NCI-H2171 treated with DMSO at 0.1 percent for 48 hours (cell line): ENCODE measurements at regions not wholly inside any gene's neighbourhood (a gene's known extent, or its start where the extent isn't known, plus 50 kb on each side); places are given as distances from the start of the nearest gene placed in this dataset.
"Not testable (repeated sequence)": the region's sequence is repeated elsewhere in the genome, so short reads cannot be mapped to it uniquely, and the experiment has no call there.

ENCODE experiments used
- DNase-seq: peaks from one replicate; lab custom pipeline; 2025; lab: John Stamatoyannopoulos, UW

DNA sequence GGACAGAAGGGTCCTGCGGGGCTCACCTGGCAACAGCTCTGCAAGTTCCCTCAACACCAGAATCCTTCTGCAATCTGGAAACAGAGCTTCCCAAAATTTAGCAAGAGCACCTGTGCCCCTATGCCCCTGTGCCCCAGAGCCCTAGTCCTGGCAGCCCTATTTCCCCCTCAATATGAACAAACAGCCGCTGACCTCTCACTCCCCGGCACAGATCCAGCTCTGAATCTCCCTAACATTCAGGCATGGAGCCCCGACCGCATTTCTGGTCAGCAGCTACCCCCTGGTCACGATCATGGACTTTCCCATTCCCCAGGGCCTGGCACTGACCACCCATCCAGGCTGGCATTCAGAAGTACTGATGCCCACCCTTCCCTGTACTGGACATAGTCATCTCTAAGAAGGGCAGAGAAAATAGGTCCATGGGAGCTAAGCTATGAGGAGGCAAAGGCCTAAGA is 110.8 kb upstream of the SMURF2 start:
- DNase-seq, result no peak

DNA sequence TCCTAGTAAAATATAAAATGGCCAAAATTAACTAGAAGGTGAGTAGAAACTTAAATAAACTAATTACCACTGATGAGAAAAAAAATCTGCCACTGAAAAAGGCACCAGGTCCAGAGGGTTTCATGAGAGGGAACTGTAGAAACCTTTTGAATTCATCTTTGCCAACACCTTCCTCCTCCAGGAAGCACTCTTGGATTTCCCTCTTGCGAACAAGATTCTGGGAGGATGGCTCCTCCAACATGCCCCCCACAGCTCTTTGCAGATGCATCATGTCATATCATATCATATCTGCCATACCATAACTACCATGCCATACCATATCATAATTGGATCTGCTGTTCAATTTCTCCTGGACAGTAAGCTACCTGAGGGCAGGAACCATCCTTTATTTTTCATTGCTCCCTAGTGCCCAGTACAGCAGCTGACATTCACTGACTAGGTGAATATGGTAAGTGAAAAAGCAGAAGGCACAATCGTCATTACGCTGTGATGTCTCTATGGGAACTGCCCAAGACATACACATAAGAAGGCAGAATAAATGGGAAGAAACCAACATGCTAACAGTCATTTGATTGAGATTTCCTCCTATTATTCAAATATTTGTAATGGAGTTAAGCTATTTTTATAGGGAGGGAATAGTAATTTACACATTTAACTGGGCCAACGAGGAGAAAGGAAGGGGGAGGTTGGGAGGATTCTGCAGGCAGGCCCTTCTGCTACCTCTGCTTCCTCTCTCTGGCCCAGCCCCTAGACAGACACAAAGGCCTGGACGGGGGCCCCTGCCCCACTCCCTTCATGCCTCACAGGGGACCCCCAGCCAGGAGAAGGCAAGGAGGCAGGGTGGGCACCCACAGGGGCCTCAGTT is 110.1 kb upstream of the SMURF2 start:
- DNase-seq, result no peak

DNA sequence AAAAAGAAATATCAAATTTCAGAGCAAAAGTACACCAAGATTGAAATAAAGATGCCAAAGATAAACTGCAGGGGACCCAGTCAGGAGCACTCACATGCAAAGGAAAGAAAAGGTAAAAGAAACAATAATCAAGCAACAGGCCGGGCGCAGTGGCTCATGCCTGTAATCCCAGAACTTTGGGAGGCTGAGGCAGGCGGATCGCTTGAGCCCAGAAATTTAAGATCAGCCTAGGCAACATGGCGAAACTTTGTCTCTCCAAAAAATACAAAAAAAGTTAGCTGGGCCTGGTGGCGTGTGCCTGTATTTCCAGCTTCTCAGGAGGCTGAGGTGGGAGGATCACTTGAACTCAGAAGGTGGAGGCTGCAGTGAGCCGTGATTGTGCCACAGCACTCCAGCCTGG is 107.6 kb upstream of the SMURF2 start:
- DNase-seq, result no peak

DNA sequence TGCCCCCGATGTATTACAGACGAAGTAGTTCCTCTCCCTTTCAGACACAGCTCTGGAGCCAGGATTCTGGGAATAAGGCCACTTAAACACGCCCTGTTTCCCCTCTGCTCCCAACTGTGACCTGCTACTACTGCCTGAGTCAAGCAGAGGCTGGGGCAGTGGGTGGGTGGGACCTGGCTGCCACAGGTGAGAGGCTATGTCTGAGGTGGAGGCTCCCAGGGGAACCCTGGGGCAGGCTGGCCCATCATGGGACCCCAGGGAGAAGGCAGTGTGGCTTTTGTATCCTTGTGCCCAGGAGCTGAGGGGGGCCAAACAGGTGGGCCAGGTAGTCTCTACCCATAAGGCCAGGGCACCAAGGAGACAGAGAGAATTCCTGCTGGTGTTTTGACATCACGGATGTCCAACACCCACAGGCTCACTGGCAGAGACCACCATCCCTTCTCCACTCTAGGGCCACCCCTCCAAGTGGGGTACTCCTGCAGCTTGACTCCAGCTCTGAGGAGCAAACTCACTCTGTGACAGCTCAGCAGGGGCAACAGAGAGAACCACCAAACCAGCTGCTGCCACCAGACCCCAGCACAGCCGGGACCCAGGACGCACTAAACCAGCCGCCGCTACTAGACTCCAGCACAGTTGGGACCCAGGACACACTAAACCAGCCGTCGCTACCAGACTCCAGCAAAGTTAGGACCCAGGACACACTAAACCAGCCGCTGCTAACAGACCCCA is 105.3 kb upstream of the SMURF2 start:
- no peak for DNase-seq

DNA sequence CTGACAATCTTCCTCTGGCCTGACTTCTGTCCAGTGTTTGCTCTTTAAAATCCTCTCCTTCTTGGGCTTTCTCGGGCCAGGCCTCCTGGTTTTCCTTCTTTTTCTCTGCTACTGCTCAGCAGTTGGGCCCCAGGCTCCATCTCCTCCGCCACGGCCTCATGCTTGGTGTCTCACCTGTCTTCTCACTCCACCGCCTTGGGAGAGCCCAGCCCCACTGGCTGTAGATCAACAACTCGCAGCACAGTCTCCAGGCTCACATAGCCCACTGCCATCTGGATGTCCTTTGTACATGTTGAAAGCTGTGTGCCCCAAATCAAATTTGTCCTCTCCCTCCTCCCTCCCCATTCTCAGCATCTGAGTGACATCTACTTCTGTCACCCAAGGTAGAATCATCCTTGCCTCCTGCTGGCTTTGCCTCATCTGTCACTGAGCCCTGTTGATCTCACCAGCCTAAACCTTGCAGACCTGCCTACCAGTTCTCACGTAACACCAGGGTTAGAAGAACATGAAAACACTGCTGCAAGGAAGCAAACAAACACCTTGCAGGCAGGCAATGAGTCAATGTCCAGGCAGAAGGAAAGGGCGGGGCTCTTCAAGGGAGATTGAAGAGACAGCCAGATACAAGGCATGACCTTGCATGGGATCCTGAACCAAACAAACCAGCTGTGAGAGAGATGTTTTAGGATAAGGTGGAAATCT is 103.2 kb upstream of the SMURF2 start:
- DNase-seq, result peak; percentile 6

DNA sequence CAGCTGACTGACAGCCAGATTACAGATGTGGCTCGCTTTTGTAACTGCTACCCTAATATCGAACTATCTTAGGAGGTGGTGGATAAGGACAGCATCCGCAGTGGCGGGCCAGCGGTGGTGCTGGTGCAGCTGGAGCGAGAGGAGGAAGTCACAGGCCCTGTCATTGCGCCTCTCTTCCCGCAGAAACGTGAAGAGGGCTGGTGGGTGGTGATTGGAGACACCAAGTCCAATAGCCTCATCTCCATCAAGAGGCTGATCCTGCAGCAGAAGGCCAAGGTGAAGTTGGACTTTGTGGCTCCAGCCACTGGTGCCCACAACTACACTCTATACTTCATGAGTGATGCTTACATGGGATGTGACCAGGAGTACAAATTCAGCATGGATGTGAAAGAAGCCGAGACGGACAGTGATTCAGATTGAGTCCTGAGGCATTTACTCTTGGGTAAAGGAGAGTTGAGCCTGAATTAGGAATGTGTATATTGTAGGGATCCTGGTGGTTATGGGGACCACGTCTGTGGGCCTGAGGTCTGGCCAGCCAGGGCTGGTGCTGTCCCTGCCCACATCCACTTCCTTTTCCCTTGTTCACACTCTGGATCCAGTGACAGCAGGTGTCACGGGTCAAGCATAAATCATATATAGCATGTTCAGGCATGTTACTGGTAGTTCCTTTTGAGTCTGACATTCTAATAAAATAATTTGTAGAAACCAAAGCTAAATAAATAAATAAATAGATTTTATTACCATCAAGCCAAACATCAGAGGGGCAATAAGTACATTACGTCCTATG is 89.0 kb upstream of the SMURF2 start:
- DNase-seq, result no peak

DNA sequence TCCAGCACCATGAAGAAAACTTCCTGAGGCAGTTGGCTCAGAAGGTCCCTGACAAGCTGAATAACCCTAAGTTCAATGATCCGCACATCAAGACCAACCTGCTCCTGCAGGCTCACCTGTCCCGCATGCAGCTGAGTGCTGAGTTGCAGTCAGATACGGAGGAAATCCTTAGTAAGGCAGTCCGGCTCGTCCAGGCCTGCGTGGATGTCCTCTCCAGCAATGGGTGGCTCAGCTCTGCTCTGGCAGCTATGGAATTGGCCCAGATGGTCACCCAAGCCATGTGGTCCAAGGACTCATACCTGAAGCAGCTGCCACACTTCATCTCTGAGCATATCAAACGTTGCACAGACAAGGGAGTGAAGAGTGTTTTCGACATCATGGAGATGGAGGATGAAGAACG is 88.4 kb upstream of the SMURF2 start:
- no peak for DNase-seq

DNA sequence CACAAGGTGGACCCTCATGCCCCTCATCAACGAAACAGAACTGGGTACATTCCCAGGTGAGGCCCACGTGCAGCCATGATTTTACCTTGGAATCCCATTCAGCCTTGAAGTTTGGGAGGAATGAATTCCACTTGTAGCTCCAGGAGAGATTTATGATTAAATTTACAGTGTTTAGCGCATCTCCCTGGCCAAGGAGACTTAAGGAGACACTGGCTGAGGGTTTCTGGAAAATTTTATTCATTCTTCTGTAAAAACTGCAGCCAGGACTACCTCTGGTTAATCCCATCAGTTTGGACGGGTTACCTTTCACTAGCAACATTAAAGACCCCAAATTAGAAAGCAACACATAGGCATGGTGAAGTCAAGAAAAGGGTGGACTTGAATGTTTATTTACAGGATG is 87.2 kb upstream of the SMURF2 start:
- DNase-seq, result no peak

DNA sequence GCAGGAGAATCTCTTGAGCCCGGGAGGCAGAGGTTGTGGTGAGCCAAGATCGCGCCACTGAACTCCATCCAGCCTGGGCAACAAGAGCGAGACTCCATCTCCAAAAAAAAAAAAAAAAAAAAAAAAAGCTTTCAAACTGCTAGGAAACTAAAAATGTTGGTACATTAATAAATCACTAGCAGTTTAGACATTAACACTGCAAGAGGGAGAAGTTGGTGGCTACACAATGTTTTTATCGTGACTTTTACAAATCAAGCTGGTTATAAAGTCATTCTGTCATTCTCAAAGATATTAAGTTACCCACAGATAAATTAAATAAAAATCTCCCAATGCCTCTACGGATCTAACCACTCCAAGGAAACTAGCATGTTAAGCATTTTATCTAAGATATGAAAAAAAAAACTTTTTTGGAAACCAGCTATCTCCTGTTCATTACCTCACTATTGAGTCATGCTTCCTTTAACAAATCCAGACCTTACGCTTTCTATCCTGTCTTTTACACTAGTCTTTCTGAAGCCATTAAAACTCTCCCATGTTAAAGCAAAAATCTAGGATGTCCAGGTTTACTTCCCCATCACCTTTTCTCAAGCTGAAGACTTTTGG is 85.9 kb upstream of the SMURF2 start:
- no peak for DNase-seq

DNA sequence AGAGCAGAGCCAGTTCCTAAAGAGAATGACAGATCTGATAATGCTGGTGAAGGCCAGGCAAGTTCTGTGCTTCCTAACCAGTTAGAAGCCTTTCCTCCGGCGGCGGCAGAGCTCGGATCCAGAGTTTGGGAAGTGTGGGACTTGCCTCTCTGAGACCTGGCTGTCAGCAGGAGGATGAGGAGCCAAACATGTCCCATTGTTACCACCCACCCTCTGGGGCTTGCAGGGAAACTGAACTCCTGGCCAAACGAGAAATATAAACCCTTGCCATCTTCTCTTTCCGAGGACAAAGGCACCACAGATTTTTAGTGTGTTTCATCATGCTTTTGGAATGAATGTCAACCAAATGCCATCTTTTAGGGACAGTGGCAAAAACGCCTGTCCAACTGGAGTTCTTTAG is 80.2 kb upstream of the SMURF2 start:
- DNase-seq, result no peak

DNA sequence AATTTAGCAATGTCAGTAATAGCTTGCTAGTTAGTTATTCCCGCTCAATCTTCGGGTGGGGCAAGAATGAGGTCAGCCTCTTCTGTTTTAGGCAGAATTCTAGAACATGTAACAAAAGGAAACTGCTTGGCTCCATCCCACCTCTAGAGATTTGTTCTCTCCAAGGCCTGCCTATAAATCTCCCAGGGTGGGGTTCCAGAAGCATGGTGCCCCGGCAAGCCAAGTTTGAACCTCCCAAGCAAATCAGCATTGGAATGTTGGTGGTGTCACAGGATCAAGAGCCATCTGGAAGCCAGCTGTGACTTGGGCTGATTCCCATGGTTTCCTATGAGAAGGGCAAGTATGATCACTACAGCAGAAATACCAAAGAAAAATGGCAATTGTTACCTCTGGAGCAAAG is 79.8 kb upstream of the SMURF2 start:
- not testable (repeated sequence) for DNase-seq

DNA sequence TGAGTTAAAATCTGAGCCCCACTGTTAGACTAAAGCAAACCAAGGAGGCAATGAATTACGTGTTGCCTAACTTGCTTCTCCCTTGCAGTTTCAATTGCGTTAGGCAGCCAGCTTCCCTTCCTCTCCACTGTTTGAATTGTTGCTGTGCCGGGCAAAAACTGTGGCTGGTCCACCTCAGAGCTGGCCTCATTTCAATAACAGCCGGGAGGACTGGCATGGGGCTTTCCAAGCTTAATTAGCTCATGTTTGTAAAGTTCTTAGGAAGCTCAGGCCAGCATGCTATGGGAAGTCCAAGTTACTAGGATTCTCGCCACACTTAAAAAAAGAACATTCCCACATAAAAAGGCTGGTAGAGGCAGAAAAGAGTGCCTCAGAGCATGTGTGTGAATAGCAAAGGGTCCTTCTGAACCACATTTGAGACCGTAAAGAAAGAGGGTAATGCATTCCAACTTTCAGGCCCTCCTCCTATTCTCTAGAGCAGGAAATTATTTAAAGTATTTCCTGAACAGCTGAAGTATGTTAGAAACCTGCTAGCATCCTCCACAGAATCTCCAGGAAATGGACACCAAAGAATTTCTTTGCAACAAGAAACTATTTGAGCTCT is 79.0 kb upstream of the SMURF2 start:
- no peak for DNase-seq

DNA sequence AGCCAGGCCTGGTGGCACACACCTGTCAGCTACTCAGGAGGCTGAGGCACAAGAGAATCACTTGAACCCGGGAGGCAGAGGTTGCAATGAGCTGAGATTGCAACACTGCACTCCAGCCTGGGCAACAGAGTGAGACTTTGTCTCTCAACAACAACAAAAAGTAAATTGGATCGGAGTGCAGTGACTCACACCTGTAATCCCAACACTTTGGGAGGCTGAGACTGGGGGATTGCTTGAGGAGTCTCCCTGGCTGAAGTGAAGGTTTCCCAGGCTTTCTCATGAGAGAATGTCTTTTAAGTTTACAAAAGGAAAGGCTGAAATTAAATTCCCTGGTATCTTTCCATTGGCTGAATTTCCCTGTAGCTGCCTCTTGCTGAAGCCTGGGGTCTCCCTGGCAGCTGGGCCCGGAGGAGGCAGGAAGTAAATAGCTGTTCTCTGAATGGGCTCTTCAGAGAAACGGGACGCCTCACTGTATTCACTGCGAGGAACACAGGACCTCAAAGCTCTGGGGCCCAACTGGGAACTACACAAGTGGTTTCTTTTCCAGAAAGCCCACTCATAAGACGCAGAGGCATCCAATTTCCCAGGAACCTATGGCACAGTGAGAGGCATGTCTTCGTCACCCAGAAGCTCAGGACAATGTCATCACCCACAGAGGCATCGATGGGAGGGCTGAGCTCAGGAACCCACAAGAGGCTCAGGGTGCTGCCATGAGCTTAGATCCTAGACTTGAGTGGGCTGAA is 77.4 kb upstream of the SMURF2 start:
- no peak for DNase-seq

DNA sequence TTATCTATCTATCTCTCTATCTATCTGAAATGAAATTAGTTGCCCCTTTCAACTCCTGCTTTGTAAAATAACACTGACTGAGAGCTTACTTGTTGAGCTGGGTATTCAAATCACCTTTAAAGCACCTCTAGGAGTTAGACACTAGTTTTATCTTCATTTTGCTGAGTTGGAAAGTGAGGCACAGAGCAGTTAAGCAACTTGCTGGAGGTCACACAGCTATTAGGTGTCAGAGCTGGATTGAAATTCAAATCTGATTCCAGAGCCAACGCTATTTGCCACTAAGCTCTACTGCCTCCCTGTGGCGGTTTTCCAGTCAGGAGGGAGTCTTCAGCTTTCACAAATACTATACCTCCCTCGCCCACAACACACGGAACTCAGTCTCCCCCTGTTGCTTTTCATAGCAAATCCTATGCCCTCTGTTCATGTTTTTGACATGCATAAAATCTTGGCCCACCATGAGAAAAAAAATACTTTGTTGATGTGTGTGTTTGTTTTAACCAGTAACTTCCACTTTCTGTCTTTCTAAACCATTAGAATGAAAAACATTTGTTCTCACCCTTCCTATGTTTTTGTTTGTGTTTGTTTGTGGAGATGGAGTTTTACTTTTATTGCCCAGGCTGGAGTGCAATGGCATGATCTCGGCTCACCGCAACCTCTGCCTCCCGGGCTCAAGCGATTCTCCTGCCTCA is 74.8 kb upstream of the SMURF2 start:
- peak; percentile 23 for DNase-seq

DNA sequence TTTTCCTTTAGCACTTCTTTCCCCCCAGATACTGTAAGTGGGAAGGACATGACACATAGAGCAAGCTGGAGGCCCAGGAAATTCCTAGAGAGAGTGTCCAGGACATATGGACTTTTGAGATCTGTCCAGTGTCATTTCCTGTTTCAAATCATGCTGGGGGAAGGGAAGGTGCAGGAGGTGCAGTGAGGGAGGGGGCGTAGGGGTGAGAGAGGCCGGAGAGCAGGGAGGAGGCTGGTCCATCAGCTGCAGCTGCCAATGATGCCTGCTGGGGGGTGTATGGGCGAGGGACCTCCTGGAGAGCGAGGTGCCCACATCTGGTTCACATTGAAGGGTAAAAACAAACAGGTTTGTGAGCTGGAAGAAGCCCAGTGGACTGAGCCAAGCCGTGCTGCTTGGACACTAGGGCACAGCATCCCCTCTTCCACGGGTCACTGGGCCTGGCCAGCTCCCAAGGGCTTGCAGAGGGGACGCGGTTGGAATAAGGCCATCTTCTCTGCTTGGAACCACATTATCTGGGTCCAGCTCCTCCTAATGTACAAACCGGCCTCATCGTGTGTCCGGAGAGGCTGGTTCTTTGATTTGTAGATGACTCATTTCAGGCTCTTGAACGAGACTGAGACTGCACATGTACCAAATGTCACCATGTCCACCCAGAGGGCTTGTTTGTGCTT is 70.4 kb upstream of the SMURF2 start:
- DNase-seq, result no peak

DNA sequence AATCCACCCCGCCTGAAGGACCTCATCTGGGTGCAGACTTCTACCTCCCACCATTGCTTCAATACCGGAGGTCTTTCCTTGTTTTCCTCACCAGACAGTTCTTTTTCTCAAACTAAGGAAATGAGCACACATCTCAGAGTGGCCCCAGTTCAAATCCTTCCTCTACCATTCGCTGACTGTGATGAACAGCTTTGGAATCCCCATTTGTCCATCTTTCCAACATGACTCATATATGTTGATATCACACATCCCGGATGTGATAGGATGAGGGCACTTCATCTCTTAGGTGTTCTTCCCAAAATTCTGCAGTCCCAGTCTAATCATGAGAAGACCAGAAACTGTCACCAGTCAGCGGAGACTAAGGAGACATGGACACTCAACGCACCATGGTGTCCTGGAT is 67.9 kb upstream of the SMURF2 start:
- DNase-seq, result not testable (repeated sequence)

DNA sequence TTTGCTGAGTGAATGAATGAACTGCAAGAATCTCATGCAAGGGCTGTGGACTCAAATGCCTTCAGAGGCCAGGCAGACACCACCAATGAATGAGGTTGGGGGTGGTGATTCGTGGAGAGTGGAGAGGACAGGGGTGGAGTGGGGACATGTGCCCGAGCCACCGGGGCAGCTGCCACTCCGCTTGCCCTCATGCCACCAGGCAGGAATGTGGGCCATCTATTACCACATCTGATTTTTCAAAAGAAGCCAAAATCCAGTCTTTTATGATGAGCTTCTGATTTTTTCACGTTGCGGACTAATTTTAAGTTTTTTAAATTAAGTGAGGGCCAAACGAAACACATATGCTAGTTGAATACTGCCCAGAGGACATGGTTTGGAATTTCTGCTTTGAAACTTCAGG is 67.1 kb upstream of the SMURF2 start:
- no peak for DNase-seq

DNA sequence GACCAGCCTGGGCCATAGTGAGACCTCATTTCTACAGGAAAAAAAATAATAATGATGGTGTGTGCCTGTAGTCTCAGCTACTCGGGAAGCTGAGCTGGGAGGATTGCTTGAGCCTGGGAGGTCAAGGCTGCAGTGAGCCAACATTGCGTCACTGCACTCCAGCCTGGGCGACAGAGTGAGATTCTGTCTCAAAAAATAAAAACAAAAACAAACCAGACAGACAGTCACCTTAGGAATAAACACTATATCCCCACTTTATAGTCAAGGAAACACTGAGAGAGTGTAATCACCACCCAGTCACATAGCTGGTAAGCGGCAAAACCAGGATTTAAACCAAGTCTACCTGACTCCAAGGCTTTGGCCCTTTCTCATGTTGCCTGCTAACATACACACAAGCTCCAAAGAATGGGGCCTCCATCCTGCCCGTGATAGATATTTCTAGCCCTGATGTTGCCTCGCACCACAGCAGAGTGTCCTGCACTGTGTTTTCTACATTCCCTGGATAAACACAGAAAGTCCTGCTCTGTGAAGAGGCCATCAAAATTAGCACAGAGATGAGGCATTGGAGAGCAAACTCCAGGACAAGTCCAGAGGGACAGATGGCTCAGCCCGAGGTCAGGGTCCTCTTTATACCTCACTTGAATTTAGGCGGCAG is 66.1 kb upstream of the SMURF2 start:
- no peak for DNase-seq

DNA sequence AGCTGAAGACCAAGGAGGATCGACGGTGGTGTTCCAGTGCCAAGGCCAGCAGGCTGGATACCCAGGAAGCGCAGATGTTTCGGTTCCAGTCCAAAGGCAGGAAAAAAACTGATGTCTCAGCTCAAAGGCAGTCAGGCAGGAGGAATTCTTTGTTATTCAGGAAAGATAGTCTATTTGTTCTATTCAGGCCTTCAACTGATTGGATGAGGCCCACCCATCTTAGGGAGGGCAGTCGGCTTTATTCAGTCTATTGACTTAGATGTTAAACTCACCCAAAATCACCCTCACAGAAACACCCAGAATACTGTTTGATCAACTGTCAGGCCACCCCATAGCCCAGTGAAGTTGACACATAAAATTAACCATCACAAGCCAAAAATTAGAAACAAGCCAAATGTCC is 63.9 kb upstream of the SMURF2 start:
- not testable (repeated sequence) for DNase-seq
